ENCODE measurements at regions not wholly inside any gene's neighbourhood (a gene's known extent, or its start where the extent isn't known, plus 50 kb on each side); places are given as distances from the start of the nearest gene placed in this dataset.

GRCh38 chr20:11675920-11676629 lies 241.6 kb upstream of the BTBD3 start:
- Histone ChIP-seq H3K4me1 (no peaks in the 10 kb centered on the region), H3K27ac (peak overlapping the region in 1 of 2 donors; percentile 47), H3K27me3 (no peaks in the 10 kb centered on the region), H3K9me3 (no peaks in the 10 kb centered on the region), H3K4me3 (no peak overlapping the region), H3K36me3 (no peaks in the 10 kb centered on the region)
- no peak for DNase-seq (ENCODE audit: low spot score)
- TF ChIP-seq CTCF (IDR thresholded peaks at IDR 0.05): no peak

- H3K27me3 ChIP-seq: no peaks in the 10 kb centered on the region
- peak; percentile 58 for DNase-seq (ENCODE audit: low spot score)
- no peak overlapping the region for H3K4me3 ChIP-seq
- H3K4me1 ChIP-seq: no peaks in the 10 kb centered on the region
- H3K27ac ChIP-seq: no peak overlapping the region
- no peaks in the 10 kb centered on the region for H3K9me3 ChIP-seq
- TF ChIP-seq CTCF (IDR thresholded peaks at IDR 0.05): peak; percentile 48 to 86
- no peaks in the 10 kb centered on the region for H3K36me3 ChIP-seq
Observed at GRCh38 chr20:11676630-11677287, 240.9 kb upstream of the BTBD3 start.

GRCh38 chr20:11677428-11677827 lies 240.3 kb upstream of the BTBD3 start:
- H3K36me3 ChIP-seq: no peaks in the 10 kb centered on the region
- no peak overlapping the region for H3K27ac ChIP-seq
- H3K4me3 ChIP-seq: no peak overlapping the region
- TF ChIP-seq CTCF (IDR thresholded peaks at IDR 0.05): no peak
- no peaks in the 10 kb centered on the region for H3K27me3 ChIP-seq
- H3K4me1 ChIP-seq: no peaks in the 10 kb centered on the region
- DNase-seq (ENCODE audit: low spot score): no peak
- no peaks in the 10 kb centered on the region for H3K9me3 ChIP-seq

- H3K27ac ChIP-seq: no peak overlapping the region
- H3K27me3 ChIP-seq: no peaks in the 10 kb centered on the region
- H3K4me1 ChIP-seq: no peaks in the 10 kb centered on the region
- H3K9me3 ChIP-seq: no peaks in the 10 kb centered on the region
- H3K4me3 ChIP-seq: no peak overlapping the region
- no peak for DNase-seq (ENCODE audit: low spot score)
- H3K36me3 ChIP-seq: no peaks in the 10 kb centered on the region
- no peak for TF ChIP-seq CTCF (IDR thresholded peaks at IDR 0.05)
Observed at GRCh38 chr20:11677836-11678235, 239.9 kb upstream of the BTBD3 start.

- no peak overlapping the region for H3K27ac ChIP-seq
- no peaks in the 10 kb centered on the region for H3K9me3 ChIP-seq
- no peaks in the 10 kb centered on the region for H3K27me3 ChIP-seq
- peaks cover 0 to 11% of the 10 kb centered on the region in 2 donors for H3K4me1 ChIP-seq
- H3K36me3 ChIP-seq: no peaks in the 10 kb centered on the region
- no peak overlapping the region for H3K4me3 ChIP-seq
- no peak for TF ChIP-seq CTCF (IDR thresholded peaks at IDR 0.05)
- DNase-seq (ENCODE audit: low spot score): no peak
Observed at GRCh38 chr20:11682285-11682684, 235.4 kb upstream of the BTBD3 start.

All from right atrium auricular region (tissue), 2 donors.